HG03520 (cell line): ENCODE measurements at regions not wholly inside any gene's neighbourhood (a gene's known extent, or its start where the extent isn't known, plus 50 kb on each side); places are given as distances from the start of the nearest gene placed in this dataset.
"Not testable (repeated sequence)": the region's sequence is repeated elsewhere in the genome, so short reads cannot be mapped to it uniquely, and the experiment has no call there.

ENCODE experiments used
- ATAC-seq: cut with Tn5 transposase; IDR thresholded peaks from one replicate; pipeline ENCODE4 v1.9.1; 2021; ENCODE audit warnings: mild to moderate bottlenecking, moderate library complexity; ENCODE audit not compliant: unreplicated experiment

DNA sequence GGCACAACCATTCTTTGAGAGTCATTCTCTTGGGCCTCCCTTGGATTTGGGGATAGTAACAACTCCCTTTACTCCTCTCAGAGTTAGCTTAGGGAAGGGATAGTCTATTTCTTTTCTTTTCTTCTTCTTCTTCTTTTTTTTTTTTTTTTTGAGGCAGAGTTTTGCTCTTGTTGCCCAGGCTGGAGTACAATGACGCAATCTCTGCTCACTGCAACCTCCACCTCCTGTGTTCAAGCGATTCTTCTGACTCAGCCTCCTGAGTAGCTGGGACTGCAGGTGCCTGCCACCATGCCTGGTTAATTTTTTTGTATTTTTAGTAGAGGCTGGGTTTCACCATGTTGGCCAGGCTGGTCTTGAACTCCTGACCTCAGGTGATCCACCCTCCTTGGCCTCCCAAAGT lies 465.8 kb downstream of the PLCL1 start:
- ATAC-seq, result not testable (repeated sequence)

DNA sequence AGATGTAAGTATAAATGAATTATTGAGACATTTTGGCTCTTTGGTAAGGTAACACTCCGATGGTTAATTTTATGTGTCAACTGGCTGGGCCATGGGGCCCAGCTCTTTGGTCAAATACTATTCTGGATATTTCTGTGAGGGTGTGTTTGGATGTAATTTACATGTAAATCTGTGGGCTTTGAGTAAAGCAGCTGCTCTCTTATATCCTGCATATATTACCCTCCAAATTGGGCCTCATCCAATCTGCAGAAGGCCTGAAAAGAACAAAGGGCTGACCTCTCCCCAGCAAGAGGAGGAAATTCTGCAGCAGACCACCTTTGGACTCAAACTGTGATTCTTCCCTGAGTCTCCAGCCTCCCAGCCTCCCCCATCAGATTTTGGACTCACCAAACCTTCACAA lies 464.1 kb downstream of the PLCL1 start:
- ATAC-seq, result no peak

DNA sequence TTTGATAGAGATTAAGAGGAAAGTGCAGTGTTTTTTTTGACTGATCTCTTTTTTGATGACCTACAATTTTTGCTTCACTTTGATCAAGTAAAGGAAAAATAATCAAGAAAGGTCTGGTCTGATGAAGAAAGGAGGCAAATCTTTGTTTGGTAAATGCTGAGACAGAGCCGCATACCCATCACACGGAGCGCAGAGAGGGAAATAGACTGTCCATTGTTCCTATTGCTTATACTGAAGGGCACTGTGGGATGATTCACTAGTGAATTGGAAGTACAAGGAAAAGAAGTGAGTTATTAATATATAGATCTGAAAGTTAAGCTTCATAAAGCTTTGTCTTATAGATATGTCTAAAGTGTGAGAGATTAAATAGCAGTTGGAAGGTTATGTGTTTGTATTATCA lies 455.1 kb downstream of the PLCL1 start:
- no peak for ATAC-seq

DNA sequence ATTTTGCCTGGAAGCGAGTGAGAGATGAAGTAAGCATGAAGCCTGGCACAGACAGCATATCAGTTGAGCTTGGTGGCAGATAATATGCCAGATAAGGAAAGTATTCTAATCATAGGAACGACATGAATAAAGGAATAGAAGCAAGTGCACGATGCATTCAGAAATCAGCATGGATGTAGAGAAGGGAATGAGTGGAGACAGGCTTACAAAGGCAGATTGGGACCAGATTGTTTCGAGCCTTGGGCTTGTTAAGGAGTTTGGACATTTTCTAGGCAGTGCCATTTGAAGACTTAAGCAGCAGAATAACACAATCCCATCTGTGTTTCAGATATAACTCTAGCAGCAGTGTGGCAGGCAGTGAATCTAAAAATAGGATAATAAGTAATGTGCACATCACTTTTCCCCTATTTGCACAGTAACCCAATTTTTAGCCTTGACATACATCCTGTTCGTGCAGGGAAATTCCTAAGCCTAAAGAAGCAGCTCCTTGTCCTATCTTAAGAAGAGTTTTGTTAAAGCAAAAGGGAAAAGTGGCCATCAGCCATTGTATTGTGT lies 450.2 kb downstream of the PLCL1 start:
- ATAC-seq, result no peak

DNA sequence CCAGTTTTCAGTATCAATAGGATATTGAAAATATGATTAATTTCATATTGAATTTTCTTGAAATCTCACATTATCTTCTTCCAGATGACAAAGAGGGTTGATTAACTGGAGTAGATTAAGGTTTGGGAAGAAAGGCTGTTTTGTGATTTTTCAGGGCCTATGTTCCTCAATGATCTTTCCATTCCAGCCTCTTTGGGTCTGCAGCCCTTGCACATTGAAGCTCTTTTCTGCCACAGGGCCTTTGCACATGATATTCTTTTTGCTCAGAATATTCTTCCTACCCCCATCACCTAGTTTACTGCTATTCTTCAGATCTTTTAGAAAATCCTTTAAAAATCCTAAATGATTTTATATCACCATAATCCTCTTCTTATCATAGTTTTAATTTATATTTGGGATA lies 449.6 kb downstream of the PLCL1 start:
- ATAC-seq, result no peak

DNA sequence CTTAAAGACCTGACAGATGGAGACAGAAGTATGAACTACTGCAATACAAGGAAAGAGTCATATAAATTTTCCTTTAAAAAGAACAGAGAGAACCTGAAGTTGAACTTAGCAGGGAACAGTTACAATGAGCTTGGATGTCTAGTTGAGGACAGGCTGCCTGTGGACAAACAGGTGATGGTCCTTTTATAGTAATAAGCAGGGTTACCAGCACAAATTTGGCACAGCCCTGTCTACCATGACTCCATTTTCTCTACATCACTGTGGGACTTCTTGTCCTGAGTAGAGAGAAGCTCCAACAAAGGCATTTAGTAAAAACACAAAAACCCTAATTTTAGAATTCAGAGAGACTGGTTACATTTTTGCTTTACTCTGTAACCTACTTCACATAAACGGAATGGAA lies 448.1 kb downstream of the PLCL1 start:
- no peak for ATAC-seq

DNA sequence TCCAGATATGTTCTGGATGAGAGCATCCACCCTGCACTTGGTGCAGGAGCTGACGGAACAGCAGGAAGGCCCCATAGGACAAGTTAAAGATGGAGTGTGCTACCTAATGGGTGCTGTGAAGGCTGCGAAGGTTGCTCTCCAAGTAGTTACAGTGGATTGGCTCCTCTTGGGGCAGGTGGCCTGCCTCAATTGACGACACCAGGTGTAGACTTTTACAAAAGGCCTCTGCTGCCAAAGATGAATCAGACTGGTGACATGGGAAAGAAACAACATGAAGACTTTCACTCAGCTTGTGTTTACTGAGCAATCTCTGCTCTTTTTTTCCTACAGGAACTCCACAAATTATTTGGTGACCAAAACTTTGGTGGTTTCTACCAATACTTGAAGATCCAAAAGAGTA lies 437.7 kb downstream of the PLCL1 start:
- no peak for ATAC-seq

DNA sequence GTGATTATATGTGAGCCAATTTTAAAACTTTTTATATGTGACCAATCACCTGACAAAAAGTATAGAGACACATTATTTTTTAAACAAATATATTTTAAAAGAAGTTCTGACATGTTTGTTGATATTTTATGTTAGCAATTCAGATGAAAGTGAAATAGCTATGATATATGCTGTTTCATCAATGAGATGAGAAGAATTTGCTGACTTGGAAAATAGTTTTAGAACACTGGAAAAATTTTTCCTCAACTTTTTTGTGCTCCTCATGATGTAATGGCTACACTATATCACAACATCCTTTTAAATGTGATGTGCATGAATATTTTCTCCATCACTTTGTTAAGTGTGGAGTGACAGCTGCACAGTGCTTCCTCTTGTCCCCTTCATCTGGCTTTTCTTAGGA lies 434.0 kb downstream of the PLCL1 start:
- ATAC-seq, result no peak

DNA sequence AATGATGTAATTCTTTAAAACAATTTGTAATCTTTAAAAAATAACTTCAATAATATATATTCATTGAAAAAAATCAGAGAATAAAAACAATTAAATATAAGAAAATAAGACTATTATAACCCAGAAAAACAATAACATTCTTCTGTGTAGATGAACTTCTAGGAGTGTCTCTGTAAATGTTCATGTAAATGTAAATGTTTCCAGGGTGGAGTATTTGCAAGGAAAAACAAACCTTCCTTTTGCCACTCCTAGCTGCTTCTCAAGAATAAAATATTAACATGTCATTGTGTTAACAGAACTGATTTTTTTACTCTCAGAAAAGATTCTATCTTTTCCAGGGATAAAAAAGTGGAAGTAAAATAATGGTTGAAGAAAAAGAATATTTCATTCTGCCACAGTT lies 431.9 kb downstream of the PLCL1 start:
- no peak for ATAC-seq

DNA sequence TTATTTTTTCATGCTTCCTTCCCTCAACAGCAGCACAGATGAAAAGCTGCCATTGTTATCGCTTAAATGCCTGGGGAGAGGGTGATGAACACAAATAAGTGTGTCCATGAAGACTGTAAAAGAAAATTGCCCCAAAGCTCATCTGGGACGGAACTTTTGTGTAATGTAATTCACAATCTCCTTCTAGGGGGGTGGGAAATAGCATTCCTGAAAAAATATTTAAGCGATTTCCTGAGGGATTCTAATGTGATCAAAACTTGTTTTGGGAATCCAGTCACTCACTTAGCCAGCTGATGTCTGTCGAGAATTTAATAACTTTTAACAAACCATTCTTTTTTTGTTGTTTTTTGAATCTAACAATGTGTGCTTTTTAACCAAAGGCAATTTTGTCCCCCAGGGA lies 427.9 kb downstream of the PLCL1 start:
- ATAC-seq, result no peak

DNA sequence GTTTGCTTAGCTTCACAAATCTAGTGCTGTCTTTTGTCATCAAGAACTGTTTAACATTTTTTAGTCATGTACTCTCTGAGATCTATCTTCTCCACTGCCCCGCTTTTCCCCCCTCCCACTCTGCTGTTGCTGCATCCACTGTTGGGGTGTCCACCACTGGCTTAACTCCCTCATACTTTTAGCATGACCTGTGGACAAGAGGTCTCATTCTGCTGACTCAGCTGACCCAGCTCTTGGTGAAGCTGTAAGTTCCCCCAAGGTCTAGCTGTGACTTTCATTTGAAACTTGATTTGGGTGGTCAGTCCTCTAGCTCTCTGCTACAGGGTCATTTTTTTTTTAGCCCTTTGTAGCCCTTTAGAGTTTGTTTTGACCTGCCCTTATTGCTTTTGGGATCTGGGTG lies 427.2 kb downstream of the PLCL1 start:
- no peak for ATAC-seq

DNA sequence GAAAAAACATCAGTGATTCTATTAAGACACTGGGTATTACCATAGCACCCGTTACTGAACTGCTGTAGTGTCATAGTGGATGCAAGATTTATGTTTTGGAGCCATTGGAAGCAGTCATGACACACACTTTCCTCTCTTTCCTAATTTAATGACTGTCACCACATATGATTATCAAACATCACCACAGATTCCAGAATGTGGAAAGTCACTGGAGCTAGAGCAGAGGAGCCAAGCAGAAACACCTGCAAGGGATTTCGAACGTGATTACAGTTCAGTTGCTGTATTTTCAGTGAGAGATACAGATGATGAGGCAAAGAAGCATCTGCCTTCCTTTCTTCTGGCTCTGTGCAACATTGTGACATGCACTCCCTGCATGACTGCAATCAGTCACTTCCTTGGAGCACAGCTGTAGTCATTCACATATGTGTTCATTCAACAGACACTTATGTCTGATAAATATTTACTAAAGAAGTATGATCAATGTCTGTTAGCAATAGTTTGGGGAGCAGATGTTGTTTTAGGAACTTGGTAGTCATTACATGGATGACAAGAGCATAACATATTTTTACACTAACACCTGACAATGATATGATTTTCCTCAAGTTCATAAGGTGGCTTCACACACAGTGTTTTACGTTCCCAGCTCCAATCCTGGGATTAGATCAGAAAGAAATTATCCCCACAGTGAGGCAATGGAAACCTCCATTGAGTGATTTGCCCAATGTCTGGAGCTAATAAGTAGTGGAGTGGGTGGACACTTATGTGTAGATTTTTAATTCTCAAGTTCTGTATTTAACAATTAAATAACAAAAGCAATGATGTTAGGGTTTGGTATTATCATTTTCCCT lies 416.6 kb downstream of the PLCL1 start:
- ATAC-seq, result no peak

DNA sequence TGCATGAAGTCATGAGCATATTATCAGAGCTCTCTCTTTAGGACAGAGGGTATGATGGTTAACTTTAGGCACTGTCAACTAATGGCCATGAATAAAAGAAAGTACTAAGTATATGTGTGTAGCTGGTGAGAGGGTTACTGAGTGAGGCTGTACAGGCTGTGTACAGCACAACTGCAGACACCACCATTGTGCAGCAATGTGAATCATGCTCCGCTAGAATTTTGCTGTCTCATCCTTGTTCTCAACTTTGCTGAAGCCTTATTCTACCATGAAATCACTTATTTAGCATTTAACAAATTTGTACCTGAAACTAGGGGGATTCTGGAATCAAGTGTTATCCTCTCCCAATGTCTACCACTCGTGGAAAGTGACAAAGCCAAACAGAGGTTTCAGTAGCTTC lies 414.9 kb downstream of the PLCL1 start:
- no peak for ATAC-seq

DNA sequence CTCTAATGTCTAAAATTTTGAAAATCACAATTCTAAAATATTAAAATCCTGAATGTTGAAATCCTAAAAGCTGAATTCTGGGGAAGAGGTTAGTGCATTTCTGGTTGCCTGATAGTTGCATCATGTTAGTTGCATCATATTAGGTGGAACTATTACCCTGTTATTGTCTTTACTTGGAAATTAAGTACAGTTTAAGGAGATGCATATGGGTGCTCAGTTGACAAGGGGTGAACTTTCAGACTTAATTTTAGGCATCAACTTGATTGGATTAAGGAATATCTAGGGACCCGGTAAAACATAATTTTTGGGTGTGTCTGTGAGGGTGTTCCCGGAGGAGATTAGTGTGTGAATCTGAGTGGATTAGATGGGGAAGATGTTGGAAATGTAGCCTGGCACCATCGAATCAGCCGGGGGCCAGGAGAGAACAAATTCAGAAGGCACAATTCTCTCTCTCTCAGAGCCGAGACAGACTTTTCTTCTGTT lies 409.8 kb downstream of the PLCL1 start:
- no peak for ATAC-seq

DNA sequence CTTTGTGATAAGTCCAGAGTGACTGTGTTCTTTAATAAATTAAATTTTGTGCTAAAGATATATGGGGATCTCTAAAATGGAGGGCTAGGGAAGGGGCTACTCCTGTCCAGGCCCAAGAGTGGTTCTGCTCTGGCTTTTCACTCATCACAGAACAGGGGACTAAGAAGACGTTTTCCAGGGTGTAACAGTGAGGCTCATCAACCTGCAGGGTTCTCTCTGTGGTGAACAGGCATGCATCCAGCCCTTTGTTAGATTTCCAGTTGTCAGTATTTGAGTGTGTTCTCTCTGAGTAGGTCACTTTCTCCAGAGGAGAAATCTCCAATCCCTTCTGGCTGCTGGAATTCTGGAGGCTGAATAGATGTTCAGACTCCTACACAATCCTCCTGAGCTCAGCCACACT lies 408.9 kb downstream of the PLCL1 start:
- no peak for ATAC-seq

DNA sequence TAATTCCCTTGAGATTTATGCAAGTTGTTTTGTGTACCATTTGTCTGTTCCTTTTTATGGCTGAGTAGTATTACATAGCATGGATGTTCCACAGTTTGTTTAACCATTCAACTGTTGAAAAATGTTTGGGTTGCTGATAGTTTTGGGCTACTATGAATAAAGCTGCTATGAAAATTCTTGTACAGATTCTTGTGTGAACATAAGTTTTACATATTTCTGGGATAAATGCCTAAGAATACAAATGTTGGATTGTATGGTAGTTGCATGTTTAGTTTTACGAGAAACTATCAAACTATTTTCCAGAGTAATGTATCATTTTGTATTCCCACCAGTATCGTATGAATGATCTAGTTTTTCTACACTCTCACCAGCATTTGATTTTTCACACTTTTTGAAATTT lies 407.3 kb downstream of the PLCL1 start:
- ATAC-seq, result no peak

DNA sequence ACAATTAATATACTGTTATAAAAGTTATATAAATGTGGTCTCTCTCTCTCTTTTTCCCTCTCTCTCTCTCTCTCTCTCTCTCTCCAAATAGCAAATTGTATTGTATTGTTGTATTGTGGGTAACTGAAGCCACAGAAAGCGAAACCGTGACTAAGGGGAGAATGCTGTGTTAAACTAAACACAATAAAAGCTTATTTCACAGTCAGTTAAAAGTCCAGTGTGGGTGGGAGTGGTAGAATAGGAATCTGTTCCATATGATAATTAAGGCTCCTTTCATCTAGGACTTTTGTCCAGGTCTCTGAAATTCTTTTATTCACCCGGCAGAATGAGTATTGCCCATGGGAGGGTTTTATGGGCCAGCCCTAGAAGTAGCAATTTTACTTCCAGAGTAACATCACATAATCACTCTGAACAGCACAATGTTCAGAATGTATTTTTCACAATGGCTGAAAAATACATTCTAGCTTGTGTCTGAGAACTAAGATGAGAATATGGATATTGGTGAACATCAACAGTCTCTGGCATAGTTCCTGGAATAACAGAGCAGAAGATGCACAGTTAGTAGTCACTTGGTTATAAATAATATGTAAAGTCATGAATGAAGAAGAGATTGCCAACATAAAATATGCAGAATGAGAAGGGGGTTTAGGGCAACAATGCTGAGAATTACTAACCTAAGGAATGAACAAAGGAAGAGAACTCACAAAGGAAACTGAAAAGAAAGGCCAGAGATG lies 399.1 kb downstream of the PLCL1 start:
- ATAC-seq, result no peak
